DMS79 (cell line): ENCODE measurements at regions not wholly inside any gene's neighbourhood (a gene's known extent, or its start where the extent isn't known, plus 50 kb on each side); places are given as distances from the start of the nearest gene placed in this dataset.
A peak's percentile ranks its signal among the peaks of the same experiment; 100 is the strongest.

Experiments used
- DNase-seq: peaks from one replicate; lab custom pipeline; 2025; lab: John Stamatoyannopoulos, UW

DNA sequence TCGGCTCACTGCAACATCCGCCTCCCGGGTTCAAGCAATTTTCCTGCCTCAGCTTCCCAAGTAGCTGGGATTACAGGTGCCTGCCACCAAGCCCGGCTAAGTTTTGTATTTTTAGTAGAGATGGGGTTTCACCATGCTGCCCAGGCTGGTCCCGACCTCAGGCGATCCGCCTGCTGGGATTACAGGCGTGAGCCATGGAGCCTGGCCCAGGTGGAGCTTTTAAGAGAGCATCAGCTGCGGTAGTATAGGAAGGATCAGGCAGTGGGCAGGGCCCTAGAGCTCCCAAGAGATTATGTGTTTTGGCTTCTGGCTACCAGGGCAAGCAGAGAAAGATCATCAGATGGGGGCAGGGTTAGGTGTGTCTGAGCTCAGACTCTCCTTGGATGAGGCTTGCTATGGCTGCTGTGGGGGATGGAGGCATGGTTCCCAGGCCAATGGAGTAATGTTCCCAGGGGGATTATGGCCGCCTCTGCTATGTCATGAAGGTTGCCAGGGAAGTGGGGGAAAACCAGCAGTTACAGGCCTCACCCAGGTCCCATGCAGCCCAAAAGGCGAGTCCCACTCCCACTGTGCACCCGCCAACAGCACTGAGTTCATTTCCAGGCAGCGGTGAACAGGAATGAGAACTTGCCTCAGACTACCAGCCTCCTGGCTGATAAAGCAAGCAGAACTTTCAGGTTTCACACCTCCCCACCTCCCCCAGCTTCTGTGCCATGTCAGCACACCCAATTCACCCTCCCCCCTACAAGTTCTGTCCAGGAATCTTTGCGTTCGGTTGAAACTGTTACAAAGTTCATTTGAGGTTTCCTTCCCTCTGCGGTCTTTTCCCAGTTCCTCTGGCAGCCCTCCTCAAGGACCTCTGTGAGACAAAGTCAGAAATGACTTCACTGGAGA is 507.6 kb downstream of the SPATA31D1 start:
- no peak for DNase-seq

DNA sequence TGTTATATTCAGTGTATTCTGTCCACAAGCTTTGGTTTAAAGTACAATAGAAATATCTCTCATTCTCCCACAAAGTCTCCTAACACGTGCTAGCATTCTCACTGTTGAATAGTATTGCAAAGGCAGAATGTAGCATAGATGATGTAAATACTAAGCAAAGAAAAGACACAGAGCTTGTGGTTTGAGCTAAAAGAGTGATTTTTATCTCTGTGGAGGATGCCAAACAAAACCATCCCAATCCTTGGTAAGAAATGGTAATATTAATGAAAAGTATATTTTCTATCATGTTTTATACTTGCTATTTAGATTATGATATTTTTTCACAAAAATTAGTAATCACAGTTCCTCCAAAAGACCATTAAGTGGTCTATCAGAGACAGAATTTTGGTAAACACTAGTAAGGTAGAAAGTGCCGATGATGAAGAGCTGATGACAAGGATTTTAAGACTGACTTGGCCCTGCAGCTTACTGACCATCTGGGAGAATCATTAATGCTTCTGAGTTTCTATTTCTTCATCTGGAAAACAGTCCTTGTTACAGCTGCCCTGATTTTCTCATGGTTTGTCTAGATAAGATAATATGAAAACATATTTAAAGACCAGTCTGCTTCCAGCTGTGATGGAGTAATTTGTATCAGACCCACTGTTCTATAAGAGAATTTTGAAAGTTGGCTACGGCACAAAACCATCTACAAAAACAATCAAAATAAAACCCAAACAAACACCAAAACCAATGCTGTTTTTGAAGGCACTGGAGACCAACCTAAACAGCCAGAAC is 510.2 kb downstream of the SPATA31D1 start:
- DNase-seq = no peak

DNA sequence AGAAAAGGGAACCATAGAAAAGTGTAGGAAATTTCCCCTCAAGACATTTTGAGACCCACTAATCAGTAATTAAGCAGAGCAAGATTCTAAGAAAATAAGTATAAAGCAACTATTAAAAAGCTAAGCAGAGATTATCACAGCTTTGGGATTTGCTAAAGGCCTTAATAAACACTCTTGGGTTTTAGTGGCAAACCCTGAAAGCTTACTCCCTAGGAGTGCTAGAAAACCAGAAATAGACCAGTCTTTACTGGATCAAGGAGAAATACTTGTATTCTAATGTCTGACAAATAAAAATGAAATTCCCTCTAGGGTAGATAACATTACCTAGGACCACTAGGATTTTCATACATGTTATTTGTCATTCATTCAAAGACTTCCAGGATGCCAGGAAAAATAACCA is 510.8 kb downstream of the SPATA31D1 start:
- no peak for DNase-seq

DNA sequence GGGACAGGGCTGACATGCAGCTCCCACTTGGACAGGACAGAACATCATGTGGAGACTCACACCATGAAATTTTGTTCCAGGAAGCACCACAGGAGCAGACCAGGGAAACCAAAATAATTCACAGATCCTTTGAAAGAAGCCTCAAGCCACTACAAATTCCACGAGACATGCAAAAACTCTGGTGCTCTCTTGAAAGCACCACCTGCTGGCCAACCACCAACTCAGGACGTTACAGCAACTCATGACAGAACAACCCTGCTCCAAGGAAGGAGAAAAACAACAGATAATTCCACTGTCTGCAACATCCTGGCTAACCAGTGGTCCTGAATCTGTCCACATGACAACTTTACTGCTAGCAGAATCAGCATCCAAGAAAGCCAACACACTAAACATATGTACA is 516.0 kb downstream of the SPATA31D1 start:
- no peak for DNase-seq

DNA sequence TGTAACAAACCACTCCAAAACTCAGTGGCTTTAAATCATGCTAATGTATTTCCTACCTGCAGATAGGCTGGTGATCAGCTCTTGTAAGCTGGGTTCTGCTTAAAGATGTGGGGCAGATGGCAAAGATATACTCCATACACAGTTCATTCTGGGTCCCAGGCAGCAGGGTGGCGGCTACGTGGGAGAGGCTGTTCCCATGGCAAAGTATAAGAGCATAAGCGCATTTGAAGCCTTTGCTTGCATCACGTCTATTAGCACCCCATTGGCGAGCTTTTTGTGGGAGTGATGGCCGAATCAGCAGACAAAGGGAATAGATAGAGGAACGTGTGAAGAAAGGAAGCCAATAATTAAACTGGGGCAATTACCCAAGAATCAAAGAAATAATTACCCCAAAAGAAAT is 523.1 kb downstream of the SPATA31D1 start:
- DNase-seq = no peak

DNA sequence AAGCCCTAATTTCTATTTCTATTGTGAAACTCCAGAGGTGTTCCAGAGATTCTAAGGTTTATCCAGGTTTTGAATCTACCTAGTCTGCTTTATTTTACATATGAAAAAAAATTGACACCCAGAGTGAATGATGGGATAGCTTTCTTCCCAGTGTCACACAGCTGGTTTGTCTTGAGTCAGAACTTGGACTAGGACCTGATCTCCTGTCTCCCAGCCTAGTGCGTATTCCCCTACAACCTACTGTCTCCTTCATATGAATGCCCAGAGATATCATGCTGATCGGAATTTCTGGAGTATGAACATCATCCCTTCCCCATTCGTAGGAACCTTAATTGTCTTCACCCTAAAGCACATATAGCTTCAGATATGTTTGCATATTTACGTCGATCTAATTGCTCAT is 524.2 kb downstream of the SPATA31D1 start:
- no peak for DNase-seq

DNA sequence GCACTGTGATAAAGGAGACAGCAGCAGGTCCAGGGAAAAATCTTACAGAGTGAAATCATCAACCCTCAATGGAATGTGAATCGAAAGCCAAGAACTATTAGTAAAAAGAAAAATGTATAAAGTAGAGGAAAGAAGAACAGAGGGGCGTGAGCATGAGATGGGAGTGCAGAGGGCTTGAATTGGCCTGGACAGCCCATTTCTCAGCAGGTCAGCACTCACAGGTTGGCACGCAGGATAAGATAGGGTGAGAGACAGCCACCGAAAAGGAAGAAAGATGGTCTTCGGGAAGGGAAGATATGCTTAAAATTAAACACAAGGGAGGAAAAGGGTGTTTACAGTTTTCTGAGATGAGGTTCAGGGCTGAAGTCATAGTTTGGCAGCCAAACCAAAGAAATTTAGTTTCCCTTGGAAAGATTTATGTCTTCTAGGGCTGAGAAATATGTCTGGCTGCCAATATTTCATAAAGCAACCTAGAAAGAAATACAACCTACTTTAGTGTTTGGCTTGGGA is 524.7 kb downstream of the SPATA31D1 start:
- DNase-seq = no peak

DNA sequence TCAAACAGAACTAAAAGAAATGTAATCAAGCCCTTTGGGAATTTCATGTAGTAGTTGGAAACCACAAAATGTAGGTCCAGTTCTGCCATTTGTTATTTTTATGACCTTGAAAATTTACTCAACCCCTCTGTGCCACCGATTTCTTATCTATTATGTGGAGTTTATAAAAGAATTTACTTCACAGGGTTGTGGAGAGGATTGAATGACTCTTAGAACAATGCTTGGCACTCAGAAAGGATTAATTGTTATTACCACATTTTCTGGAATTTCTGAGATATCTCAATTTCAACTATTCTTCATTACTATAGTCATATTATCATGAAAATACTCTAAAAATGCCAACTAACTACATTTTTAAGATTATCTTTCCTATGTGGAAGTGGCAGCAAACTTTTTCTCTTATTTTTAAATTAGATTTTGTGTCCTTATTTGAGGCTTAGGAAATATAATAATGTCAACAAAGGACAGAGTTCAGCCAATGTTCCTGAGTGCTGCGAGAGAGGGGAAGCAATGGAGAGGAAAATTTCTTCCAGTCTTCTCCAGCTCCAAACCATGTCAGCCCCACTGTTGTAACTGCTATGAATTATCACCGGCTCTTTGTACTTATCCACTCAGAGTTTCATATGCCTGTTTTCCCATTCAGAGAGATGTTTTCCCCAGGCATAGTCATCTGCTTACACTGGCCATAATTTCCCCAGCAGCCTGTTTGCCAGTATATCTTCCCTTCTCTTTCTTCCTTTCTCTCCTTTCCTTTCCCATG is 525.6 kb downstream of the SPATA31D1 start:
- no peak for DNase-seq

DNA sequence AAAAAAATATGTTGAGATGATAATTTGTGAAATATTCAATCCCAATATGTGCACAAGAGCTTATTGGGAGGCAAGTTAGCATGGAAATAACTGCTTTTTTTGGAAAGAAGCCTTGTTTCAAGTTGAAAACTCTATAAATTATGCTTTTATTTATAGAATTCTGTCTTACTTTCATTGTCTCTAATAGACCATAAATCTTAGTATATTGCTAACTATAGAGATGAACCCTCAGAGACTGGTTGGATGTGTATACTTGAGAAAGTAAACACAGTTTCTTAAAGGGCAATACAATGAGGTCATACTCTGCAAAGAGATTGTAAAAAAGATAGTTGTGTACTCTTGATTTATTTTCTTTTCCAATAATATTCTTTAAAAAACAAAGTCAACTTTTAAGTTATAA is 530.3 kb downstream of the SPATA31D1 start:
- DNase-seq = no peak

DNA sequence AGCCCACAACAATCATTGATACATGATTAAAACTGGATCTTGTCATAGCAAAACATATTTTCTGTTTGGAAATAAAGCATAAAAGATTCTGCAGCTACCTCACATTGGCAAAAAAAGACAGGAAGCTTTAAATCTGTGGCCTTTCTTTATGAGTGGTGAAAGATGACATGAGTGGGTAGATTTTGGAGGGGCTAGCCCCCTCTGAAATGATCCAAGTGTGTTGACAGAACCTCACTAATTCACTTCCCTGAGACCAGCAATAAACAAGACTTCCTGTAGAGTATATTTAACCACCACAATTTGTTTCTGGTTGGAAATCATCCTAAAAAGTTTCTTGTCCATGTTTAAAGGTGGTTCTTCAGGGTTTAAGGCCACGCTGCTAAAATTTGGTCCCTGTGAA is 530.8 kb downstream of the SPATA31D1 start:
- DNase-seq = no peak

DNA sequence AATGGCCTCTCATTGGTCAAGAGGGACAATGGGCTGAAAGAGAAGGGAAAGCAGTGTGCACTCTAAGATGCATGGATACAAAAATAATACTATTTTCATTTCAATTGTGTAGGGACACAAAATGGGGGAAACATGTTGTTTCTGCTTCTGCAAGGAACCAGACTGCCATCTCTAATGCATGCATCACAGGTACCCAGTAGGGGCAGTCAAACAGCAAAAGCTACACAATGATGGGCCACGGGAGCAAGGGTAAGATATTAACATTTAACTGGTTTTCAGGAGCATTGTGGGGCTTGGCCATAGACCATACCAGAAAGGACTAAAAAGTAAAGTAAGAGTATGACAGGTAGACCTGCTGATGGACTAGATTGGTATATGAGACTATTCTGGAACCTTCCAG is 535.8 kb downstream of the SPATA31D1 start:
- DNase-seq = no peak

DNA sequence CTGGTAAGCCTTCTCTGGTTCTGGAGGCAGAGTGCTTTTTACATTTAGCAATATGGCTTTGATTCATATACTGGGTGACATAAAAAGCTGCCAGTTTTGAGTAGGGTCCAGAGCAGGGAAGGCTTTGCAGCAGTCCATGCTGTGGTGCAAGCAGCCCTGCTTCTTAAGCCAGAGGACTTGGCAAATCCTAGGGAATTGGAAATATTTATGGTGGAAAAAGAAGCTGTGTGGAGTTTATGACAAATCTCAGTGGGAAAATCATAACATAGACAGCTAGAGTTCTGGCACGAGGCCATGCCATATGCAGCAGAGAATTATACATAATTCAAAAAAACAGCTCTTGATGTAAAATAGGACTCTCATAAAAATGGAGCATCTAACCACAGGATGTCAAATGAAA is 536.4 kb downstream of the RASEF start:
- no peak for DNase-seq

DNA sequence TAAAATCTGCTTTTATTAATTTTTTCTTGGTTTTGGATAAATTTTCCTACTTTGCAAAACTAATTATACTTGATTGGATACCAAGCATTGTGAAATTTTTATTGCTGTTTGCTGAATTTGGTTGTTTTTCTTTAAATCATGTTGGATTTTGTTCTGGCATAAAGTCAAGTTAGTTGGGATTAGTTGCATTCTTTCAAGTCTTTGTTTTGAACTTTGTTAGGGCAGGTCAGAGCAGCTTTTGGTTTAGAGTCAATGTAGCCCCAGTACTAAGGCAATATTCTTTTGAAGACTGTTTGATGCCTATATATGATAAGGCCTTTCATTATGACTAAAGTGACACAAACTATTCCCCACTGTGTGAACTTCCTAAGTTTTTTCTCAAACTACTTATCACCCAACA is 531.1 kb downstream of the RASEF start:
- DNase-seq = no peak

DNA sequence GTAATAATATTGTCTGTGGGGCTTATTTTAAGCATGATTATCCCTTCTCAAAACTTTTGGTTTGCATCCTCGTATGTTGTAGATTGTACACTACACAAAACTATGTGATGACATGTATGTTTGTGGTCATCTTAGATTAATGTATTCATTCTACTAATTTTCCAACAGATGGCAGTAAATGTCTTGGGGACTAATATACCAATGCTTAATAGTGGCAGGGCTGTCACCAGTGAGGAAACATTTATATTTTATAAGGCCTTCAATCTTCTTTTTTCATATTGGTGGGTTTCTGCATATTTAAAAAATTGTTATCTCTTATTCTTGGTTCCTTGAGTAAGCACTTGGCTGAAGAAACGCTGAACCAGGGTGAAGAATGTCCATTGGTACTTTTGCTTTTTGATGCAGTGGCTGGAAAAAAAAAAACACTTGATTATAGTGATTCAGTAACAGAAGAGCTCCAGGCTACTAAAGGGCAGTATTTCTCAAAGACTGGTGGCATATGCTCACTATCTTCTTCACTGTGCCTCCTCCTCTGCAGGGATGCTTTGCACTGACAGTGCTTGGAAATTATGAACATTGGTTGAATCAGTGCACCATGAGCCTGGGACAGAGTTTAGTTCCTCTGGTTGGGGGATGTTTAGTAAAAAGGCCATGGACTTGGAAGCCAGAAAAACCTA is 530.3 kb downstream of the RASEF start:
- DNase-seq = no peak

DNA sequence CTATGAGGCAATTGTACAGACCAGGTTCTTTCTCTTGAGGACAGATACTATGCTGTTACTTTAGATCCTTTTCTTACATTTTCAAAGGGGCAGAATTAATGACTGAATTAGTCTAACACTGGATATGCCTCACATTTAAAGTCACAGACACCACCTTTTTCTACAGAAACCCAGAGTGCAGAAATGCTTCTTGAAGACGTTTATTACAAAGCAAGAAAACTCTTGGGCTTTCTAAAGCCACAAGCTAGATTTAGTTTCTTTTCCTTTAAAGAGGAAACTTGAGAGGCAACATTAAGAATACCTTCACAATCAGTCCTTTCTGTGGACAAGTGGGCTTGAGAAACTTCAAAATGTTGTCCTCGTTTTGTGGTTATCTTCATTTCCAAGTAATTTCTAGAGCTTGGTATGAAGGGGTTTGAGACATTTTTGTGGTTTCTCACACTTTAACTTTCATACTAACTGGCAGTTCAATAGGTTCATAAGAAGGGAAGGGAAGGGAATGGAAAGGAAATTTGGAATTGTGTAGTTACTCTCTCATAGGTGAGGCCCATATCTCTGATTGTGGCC is 527.4 kb downstream of the RASEF start:
- DNase-seq = peak; percentile 51

DNA sequence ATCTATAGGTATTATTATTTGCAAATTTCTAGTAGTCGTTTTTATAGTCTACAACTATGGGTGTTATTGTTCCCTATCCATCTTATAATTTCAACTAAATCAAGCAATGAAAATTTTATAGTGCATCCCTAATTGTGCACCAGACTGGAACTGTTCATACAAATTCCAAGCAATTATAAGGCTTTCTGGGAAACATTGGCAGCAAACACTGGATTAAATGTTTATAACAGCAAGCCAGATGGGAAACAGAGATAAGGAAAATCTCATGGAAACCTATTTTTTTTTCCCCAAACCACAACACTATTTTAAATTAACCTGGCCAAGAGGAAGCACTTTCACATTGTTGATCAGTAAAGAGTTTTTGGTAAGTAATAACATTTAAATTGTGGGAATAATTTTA is 524.3 kb downstream of the RASEF start:
- no peak for DNase-seq

DNA sequence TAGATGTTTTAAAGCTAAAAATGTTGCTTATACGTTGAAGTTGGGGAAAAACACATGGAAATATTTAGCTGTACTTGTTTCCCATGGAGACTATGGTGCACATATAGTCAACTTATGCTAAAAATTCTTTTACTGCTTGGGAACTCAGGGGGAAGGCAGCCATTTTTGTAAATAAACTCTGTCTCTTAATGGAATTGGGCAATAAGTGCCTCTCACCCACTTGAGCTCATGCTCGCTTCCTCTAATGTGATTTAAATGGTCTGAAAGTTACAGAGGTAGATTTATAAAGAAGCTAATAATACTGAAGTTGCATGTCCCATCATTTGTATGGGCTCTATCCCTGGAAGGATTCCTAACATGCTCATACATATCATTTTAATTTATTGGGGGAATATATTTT is 523.8 kb downstream of the RASEF start:
- no peak for DNase-seq

DNA sequence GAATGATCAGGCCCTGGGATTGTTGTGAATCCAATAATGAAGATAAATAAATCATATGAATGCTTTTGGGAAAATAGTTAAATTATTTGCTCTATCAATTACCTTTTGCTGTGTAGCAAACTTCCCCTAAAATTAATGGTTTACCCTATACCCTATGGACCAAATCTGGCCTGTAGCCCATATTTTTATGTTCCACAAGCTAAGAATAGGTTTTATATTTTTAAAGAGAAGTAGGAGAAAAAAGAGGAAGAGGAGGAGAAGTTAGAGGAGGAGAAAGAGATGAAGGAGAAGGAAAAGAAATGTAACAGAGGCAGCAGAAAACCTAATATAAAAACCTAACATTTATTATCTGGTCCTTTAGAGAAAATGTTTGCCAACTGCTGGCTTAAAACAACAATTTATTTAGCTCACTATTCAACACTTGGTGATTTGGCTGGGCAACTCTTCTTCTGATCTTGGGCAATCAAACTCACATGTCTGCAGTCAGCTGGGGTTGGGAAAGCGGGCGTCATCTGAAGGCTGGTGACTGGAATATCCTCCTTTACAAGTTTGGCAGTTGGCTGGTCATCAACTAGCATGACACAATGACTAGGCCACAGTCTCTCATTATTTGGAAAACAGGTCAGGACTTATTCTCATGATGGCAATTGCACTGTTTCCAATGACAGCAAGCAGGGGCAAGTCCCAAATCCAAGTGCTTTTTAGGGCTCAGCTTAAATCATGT is 522.9 kb downstream of the RASEF start:
- no peak for DNase-seq

DNA sequence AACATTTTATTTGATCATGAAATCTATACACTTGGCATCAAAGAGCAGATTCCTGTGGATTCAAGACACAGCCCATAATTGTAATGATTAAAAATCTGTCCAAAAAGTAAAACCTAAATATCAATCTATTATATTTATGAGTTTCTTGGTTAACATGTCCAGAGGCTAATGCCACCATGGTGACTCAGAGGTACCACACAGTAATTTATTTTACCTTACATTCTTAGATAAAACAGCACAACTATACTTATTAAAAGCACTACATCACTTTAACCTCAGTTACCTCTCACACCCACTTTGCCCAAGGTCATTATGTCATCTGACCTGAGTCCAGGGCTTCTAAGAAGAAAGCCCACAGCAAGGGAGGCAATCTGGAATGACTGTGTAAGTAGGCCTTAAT is 519.2 kb downstream of the RASEF start:
- DNase-seq = no peak

DNA sequence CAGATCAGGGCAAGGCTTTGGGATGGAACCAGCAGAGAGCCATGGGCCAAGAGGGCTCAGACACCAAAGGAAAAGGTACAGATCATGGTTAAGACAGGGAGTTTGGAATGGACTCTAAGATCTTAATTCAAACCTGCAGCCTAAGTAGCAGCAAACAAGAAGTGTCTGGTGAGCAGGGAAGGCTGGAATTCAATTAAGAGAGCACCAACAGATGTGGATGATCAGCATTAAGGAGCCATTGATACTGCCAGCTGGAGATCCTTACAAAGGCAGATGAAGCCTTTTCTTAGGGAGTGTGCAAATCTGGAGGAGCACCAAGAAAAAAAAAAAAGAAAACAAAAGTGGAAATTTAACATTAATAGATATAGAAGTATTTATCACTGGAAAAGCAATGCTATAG is 516.8 kb downstream of the RASEF start:
- no peak for DNase-seq

DNA sequence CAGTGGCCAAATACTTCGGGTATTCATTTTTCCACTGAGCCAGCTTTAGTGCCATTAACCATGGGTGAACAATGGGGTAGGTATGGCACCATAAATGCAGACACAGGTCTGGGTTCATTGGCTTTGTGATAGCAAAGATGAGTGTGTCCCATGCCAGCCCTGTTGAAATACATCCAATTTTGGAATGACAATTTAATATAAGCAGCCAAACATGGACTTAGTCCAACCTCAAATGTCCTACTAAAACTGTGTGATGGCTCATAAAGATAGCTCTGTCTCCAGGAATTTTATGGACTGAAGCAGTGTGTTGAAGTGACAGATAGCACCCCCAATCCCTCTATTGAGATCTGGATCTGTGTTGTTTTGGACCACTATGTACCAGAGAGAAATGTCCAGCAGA is 514.9 kb downstream of the RASEF start:
- no peak for DNase-seq
